ENCODE measurements at regions not wholly inside any gene's neighbourhood (a gene's known extent, or its start where the extent isn't known, plus 50 kb on each side); places are given as distances from the start of the nearest gene placed in this dataset.

DNA sequence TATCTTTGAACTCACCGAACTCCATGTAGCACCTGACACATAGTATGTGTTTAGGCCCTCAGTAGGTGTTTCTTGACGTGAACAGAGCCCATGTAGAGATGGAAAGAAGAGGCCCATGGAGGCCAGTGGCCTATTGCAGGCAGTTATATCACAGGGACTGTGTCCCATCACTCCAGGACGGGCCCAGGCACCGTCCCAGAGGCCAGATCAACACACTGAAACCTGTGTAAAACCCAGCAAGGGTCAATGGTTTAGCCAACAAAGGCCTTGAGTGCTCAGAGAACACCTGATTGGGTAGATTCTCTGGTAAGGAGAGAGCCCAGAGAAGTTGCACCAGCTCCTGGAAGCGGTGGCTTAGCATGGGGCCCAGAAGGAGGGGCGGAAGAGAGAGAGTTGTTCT lies 82.8 kb downstream of the INHBB start (continued):
- TF ChIP-seq, protein P1, sequence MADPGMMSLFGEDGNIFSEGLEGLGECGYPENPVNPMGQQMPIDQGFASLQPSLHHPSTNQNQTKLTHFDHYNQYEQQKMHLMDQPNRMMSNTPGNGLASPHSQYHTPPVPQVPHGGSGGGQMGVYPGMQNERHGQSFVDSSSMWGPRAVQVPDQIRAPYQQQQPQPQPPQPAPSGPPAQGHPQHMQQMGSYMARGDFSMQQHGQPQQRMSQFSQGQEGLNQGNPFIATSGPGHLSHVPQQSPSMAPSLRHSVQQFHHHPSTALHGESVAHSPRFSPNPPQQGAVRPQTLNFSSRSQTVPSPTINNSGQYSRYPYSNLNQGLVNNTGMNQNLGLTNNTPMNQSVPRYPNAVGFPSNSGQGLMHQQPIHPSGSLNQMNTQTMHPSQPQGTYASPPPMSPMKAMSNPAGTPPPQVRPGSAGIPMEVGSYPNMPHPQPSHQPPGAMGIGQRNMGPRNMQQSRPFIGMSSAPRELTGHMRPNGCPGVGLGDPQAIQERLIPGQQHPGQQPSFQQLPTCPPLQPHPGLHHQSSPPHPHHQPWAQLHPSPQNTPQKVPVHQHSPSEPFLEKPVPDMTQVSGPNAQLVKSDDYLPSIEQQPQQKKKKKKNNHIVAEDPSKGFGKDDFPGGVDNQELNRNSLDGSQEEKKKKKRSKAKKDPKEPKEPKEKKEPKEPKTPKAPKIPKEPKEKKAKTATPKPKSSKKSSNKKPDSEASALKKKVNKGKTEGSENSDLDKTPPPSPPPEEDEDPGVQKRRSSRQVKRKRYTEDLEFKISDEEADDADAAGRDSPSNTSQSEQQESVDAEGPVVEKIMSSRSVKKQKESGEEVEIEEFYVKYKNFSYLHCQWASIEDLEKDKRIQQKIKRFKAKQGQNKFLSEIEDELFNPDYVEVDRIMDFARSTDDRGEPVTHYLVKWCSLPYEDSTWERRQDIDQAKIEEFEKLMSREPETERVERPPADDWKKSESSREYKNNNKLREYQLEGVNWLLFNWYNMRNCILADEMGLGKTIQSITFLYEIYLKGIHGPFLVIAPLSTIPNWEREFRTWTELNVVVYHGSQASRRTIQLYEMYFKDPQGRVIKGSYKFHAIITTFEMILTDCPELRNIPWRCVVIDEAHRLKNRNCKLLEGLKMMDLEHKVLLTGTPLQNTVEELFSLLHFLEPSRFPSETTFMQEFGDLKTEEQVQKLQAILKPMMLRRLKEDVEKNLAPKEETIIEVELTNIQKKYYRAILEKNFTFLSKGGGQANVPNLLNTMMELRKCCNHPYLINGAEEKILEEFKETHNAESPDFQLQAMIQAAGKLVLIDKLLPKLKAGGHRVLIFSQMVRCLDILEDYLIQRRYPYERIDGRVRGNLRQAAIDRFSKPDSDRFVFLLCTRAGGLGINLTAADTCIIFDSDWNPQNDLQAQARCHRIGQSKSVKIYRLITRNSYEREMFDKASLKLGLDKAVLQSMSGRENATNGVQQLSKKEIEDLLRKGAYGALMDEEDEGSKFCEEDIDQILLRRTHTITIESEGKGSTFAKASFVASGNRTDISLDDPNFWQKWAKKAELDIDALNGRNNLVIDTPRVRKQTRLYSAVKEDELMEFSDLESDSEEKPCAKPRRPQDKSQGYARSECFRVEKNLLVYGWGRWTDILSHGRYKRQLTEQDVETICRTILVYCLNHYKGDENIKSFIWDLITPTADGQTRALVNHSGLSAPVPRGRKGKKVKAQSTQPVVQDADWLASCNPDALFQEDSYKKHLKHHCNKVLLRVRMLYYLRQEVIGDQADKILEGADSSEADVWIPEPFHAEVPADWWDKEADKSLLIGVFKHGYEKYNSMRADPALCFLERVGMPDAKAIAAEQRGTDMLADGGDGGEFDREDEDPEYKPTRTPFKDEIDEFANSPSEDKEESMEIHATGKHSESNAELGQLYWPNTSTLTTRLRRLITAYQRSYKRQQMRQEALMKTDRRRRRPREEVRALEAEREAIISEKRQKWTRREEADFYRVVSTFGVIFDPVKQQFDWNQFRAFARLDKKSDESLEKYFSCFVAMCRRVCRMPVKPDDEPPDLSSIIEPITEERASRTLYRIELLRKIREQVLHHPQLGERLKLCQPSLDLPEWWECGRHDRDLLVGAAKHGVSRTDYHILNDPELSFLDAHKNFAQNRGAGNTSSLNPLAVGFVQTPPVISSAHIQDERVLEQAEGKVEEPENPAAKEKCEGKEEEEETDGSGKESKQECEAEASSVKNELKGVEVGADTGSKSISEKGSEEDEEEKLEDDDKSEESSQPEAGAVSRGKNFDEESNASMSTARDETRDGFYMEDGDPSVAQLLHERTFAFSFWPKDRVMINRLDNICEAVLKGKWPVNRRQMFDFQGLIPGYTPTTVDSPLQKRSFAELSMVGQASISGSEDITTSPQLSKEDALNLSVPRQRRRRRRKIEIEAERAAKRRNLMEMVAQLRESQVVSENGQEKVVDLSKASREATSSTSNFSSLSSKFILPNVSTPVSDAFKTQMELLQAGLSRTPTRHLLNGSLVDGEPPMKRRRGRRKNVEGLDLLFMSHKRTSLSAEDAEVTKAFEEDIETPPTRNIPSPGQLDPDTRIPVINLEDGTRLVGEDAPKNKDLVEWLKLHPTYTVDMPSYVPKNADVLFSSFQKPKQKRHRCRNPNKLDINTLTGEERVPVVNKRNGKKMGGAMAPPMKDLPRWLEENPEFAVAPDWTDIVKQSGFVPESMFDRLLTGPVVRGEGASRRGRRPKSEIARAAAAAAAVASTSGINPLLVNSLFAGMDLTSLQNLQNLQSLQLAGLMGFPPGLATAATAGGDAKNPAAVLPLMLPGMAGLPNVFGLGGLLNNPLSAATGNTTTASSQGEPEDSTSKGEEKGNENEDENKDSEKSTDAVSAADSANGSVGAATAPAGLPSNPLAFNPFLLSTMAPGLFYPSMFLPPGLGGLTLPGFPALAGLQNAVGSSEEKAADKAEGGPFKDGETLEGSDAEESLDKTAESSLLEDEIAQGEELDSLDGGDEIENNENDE (IDR thresholded peaks at IDR 0.05; ENCODE audit: insufficient replicate concordance, low read length), result no peak
- TF ChIP-seq SIRT6 (IDR thresholded peaks at IDR 0.05; ENCODE audit: low read length), result no peak
- no peak for TF ChIP-seq FOSL1 (IDR thresholded peaks at IDR 0.05; ENCODE audit: insufficient read depth, low read depth, low read length)
- no peak for TF ChIP-seq RNF2 (IDR thresholded peaks at IDR 0.05; ENCODE audit: borderline replicate concordance, low read depth, low read length, missing control alignments, poor library complexity, severe bottlenecking)
- TF ChIP-seq NRF1 (IDR thresholded peaks at IDR 0.05; ENCODE audit: low read depth, low read length), result no peak
- TF ChIP-seq CBX8 (IDR thresholded peaks at IDR 0.05; ENCODE audit: borderline replicate concordance, low read depth, low read length), result no peak
- no peak for TF ChIP-seq CHD1 (IDR thresholded peaks at IDR 0.05; ENCODE audit: low read depth, low read length)
- no peak for TF ChIP-seq RXRA (IDR thresholded peaks at IDR 0.05; ENCODE audit: insufficient read depth, low read depth, low read length)
- TF ChIP-seq EP300 (IDR thresholded peaks at IDR 0.05; ENCODE audit: borderline replicate concordance in 1 of 2, low read depth in 2 of 2, low read length in 2 of 2), result no peak
- no peak for TF ChIP-seq GTF2F1 (IDR thresholded peaks at IDR 0.05; ENCODE audit: borderline replicate concordance, low read depth, low read length)
- no peak for TF ChIP-seq SAP30 (IDR thresholded peaks at IDR 0.05; ENCODE audit: insufficient read depth, insufficient replicate concordance, low read length)
- no peak for TF ChIP-seq ASH2L (IDR thresholded peaks at IDR 0.05; ENCODE audit: low read length)
